Activated CD4-positive, alpha-beta T cell treated with anti-CD3 and anti-CD28 coated beads, Interleukin-2, Interleukin-6, amounts not matched to agents 100 ng/mL and 50 ng/mL, durations not matched to agents 16 hours and 8 hours (primary cell): ENCODE measurements at regions not wholly inside any gene's neighbourhood (a gene's known extent, or its start where the extent isn't known, plus 50 kb on each side); places are given as distances from the start of the nearest gene placed in this dataset.

ENCODE experiments used
- DNase-seq: peaks from one replicate; pipeline ENCODE4 v3.0.0-alpha.2; 2020

DNA sequence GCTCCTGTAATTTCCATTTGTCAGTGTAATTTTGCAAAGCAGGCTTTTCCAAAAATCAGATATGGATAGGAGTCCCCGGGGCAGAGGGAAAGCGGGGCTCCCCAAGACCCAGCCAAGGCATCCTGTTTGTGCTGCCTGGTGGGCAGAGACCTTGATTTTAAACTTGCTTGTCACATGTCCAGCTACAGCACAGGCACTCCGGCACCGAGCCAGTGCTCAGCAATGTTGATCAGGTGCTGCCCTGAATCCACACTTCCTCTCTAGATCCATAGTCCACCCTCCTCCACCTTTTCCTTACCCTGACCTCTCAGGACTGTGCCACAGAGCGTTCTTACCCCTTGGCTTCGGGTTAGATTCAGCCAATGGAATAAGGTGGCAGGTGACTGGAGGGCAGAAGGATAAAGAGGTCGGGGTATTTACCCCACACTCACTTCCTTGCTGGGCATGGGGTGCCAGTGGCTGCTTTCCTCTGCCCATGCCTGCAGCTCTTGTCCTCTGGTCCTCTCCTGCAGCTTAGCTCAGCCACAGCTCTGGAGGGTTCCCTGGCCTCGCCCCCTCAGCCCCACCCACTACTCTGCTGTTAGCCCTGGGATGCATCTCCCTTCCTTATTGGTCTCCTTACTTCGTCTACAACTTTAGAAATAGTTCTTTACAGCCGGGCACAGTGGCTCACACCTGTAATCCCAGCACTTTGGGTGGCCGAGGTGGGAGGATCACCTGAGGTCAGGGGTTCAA is 80.1 kb downstream of the IRF2BPL start:
- DNase-seq: no peak

DNA sequence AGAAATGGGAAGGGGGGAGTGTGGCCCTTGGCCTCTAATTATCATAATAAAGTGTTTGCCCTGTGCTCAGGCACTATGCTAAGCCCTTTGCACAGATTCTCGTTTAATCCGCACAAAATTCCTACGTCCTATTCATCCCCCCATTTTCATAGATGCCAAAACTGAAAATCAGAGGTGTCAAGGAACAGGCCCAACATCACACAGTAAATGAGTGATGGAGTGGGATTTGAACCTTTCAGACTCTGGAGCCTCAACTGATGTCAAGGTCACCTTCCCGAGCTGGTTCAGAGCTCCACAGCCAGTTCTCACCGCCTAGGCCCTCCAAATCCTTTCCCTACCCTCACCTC is 80.7 kb downstream of the IRF2BPL start:
- DNase-seq: no peak

DNA sequence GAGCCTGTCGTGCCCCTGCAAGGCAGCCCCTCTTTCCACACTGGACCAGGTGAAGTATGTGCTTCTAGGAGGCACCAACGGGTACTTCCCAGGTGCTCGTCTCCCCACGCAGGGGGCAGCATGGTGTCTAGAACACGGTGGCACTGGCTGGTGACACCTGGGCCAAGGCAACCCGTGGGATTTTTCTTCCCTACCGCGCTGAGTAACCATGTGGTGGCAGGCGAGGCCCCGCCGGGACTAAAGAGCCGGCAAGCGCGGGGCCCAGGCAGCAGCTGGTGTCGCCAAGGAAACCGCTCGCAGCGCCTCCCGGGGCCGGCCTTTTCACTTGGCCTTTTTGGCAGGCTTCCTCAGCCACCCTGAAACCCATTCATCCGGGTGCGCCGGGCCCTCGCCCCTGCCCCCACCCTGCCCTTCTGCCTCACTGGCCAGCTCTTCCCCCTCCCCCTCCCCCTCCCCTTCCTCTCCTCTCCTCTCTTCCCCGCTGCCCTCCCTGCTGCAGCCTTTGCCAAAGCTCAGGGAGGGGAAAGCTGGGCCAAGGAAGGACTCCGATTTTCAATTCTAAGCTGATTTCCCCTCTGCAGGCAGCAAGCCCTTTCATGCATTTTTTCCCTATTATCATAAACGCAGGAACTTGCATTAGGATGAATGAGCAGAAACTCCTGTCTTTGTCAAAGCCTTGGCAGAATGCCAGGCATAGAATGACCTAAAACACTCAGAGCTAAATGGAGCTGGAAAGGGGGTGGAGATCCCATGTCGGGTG is 81.2 kb downstream of the IRF2BPL start:
- DNase-seq: peak; percentile 82

DNA sequence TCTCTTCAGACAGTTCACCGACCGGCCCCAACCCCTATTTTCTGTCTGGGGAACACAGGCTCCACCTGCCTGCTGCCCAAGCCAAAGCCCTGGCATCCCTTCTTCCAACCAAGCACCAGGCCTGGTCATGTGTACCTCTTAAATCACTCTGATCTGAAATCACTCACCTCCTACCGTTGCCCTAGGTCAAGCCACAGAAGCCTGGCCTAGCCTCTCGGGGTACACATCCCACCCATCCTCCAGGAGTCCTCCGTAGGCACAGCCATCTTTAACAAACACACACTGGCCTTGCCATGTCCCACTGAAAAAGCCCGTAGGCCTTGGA is 81.8 kb downstream of the IRF2BPL start:
- no peak for DNase-seq

DNA sequence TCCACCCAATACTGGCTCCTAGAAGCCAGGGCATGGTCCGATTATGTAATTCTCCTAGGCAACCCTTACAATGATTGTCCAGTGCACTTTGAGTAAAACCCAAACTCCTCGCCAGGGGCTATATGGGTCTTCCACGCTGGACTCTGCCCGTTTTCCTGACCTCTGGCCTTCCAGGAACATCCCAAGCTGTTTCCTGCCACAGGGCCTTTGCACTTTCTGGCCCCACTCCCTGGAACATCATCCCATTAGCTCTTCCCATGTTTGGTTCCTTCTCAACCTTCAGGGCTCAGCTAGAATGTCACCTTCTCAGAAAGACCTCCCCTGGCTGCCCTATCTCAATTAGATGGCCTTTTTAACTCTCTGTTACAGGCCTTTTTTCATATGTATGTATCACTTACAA is 85.4 kb downstream of the IRF2BPL start:
- no peak for DNase-seq

DNA sequence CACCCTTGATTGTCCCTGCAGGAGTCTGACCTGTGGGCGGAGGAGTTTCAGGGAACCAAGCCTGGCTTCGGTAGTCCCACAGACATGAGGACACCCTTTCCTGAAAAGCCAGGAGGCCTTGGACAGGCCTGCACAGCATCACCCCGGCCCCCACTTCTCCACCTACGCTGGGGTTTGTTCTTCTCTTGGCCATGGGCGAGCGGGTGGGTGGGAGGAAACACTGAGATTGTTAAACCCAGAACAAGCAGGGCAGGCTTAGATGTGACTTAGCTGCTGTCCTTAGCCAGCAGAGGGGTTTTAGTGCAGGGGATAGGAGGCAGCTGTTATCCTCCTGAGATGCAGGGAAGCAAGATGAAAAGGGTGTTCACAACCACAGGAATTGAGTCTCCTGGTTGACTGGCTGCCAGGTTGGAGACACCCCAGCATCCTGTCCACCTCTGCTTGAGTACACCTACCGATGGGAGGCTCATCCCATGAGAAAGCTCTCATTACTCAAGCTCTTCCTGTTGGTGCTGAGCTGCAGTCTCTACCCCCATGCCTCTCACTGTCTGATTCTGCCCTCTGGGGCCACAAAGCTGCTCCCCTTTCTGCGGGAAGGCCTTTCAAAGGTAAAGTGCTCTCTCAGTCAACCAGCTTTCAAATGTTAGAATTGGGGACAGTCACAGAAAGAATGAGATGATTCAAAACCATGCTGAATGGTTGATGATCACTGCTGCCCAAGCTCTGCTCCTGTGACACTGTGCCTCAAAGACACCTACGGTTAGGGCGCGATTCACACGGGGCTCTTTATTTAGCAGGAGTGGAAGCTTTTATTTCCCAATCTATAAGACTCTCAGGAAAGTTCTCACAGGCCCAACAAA is 86.3 kb downstream of the IRF2BPL start:
- DNase-seq: no peak

DNA sequence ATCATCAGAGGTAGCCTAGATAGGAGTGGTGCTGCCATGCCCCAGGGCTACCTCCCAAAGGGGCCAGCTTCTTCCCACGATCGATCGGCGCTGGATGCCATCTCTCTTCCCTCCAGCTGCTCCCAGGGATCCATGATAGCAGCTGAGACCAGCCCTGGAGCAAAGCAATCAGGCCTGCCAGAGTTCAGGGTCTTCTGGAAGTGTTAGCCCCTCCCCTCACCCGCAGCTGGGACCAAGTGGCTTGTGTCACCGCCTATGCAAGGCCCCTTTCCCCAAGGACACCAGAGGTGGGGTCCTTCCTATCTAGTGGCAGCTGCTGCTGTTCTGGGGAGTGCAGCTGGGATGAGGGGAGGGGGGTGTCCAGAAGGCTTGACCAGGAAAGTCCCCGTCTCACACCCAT is 87.0 kb downstream of the IRF2BPL start:
- no peak for DNase-seq

DNA sequence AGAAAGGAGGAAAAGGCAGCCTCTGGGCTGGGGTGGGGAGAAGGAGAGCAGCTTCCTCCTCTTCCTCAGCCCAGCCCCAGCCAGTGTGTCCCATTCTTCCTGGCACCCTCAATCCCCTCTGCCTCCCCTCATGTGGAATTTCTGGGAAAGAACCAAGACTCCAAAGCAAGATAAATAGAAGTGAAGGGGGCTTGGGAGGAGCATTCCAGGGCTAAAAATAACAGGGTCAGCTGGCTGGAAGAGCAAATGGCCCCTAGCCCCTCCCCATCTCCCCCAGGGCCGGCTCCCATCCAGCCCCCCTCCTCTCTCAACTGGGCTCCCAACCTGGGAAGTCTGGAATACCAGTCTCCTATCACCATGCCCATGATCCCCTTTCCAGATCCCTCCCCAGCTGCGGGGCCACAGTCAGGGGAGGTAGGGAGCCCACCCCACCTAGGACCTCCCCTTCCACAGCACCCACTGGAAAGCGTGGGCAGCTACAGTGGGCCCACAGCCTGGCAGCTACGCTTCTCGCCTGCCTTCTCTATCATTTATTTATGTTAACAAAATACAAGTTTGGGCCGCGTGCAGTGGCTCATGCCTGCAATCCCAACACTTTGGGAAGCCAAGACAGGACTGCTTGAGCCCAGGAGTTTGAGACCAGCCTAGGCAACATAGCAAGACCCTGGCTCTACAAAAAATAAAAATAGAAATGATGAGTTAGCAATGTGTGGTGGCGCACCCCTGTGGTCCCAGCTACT is 88.3 kb downstream of the IRF2BPL start:
- DNase-seq: no peak

DNA sequence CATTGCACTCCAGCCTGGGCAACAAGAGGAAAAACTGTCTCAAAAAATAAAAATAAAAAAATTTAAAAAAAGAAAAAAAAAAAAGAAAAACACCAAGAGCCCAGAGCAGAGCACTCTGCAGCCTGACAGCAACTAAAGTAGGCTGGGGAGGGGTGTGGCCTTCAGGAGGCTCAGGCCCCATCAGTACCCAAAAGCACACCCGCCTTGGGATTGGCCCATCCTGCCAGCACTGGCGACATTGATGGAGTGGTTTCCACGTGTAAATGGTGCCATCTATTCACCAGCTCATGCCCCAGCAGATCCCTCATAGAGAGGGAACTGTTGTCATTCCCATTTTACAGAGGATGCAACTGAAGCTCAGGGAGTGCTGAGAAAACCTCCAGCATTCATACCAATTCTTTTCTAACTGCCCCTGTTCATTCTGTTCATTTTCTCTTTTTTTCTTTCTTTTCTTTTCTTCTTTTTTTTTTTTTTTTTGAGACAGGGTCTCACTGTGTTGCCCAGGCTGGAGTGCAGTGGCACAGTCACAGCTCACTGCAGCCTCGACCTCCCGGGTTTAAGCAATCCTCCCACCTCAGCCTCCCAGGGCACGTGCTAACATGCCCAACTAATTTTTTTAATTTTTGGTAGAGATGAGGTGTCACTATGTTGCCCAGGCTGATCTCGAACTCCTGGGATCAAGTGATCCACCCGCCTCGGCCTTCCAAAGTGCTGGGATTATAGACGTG is 89.3 kb downstream of the IRF2BPL start:
- no peak for DNase-seq

DNA sequence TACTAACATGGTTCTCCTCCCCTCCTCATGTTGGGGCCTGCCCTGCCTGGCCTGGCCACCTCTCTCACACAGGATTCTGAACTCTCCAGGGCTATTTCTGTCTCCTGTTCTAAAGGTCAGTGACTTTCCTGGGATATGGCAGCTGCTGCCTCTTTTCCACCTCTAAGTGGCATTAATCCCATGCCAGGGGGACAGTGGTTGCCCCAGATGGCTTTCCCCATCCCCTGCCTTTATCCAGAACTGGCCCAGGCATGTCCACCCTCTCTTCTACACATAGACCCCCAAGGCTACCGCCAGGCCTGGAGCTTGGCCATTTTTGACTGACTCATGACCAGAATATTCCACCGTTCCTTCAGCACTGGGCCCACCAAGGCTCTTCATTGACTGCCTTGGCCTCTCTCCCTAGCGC is 90.4 kb downstream of the IRF2BPL start:
- DNase-seq: no peak

DNA sequence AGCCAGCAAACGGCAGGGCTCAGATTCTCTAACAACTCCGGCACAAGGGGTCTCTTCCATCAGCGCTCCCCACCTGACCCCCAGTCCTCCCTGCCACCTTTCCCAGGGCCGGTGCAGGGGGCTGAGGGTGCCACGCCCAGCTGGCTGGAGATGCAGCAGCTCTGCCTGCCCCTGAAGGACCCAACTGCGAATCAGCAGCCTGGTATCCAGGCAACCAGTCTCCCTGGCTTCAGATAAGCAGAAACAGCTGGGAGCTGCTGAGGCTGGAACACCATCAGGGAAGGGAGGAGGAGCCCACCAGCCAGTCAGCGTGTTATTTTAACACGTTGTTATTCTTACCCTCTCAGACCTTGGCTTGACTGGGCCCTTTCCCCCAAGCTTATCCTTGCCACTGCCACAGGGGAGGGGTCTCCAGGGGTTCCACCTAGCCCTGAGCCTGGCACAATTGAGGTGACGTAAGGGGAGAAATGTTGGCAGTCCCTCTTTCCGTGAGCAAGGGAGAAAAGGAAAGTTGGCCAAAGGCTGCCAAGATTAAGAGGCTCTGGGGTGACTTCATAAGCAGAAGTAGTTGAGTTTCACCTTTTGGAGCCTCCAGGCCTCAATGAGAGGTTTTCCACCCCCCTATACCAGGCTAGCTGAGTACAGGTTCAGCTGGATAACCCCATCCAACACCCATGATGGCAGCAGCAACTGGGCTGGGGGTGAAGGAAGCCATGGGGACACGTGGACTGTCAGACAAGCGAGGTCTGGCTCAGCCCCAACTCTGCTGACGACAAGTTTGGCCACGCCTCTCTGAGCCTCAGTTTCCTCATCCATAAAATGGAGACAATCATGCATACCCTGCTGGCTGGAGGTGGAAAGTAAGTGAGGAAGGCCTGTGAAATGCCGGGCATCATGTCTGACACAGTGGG is 91.1 kb downstream of the IRF2BPL start:
- DNase-seq: no peak

DNA sequence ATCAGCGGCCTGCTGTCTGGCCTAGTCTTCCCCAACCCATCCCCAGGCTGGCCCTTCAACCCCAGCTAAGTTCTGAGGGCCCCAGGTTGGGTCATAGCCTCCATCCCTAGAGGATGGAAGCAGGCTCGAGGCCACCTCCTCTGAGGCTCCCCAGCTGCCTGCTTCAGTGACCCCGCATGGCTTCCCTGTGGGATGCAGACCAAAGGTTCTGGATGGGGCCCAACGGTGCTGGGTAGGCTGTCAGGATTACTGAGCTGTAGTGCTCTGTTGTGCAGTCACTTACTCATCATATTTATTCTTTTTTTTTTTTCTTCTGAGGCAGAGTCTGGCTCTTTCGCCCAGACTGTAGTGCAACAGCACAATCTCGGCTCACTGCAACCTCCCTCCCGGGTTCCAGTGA is 92.0 kb downstream of the IRF2BPL start:
- DNase-seq: no peak

DNA sequence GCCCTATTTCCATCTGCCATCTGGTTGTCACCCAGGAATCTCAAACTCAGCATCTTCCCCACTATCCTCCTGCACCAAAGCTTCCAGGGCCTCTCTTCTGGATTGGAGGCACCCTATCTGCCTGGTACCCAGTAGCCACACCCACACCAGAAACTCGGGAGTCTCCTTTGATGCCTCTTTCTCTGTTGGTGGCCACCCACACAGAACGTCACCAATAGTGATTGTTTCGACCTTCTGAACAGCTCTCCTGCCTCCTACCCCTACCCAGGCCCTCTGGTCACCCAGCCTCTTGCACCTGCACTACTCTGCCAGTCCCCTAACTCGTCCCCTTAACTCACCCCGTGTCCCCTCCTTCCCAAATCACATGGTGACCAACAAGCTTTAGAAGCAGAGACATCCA is 95.0 kb downstream of the IRF2BPL start:
- DNase-seq: no peak

DNA sequence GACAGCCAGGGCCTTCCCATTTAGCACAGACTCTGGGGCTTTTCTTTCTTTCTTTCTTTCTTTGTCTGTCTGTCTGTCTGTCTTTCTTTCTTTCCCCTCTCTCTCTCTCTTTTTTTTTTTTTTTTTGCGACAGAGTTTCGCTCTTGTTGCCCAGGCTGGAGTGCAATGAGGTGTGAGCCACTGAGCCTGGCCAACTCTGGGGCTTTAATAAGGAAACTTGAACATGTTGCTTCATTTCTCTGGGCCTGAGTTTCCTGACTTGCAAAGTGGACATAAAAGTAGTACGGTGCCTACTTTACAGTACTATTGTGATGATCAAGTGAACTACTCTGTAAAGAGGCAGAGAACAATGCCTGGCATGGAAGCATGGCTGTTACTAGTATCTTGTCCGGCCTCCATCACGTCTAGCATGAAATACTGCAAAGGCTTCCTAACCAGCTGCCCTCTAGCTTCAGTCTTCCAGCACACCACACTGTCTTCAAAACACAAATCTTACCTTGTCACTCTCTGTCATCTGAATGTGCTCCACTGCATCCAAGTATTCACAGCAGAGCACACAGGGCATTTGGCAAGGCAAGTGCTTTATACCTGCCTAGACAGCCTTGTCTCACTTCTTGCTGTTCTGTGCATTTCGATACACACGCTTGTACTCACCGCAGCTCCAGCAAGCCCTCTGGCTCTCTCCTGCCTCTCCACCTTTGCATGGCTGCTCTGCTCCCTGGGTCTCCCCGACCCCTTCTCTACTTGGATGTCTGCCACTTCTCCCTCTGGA is 96.7 kb downstream of the IRF2BPL start:
- no peak for DNase-seq

DNA sequence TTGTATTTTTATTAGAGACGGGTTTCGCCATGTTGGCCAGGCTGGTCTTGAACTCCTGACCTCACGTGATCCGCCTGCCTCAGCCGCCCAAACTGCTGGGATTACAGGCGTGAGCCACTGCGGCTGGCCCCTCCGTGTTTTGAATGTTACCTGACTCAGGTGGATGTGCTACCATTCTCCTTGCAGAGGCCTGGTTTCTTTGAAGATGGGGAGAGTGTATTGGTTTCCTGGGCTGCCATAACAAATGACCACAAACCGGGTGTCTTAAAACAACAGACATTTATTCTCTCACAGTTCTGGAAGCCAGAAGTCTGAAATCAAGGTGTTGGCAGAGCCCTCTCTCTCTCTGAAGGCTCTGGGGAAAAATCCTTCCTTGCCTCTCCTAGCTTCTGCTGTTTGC is 98.0 kb downstream of the IRF2BPL start:
- DNase-seq: no peak

DNA sequence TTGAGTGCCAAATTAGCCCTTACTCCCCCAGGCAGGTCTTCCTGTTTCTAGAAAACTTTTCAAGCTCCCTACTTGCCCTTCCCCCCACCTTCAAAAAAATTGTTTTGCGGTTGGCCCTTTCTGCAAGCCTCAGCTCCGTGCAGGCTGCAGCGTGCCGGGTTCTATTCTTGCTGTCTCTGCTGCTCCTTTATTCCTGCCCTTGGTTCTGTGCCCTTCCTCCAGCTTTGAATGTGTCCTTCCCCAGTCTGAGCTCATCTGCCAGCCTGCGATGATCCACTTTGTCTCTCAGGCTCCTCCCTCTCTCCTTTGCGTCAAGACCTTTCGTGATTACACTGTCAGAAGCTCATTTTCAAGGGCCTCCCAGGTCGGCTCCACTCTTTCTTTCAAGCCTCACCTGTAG is 98.6 kb downstream of the IRF2BPL start:
- peak; percentile 61 for DNase-seq

DNA sequence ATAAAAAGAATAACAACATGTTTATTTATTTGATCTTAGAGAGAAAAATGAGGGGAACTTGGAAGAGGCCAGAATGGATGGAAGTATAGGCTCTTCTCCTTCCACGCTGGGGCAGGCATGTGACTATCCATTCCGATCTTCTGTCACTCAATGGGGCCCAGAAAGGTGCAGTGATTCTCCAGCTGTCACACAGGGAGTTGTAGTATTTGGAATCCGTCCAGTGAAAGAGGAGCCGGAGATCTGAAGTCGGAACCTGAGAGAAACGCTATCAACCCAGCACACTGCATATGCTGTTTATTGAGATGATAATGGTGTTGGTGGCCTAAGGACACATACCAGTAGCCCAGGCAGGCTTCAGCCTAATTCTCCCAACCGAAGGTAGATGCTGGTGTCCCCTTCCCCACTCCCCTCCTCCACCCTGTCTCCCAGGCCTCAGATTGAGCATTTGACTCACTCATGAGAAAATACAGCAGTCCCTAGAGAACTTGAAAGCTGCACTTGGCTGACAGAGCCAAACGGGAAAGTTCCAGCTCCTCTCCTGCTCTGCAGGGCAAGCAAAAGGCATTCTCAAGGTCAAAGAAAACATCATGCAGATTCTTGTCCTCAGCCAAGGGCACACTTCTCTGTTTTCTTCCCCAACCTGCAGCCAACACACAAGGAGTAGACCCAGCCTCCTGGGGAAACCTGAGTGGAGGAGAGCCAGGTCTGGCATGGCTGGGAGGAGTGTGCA is 100.4 kb downstream of the IRF2BPL start:
- no peak for DNase-seq

DNA sequence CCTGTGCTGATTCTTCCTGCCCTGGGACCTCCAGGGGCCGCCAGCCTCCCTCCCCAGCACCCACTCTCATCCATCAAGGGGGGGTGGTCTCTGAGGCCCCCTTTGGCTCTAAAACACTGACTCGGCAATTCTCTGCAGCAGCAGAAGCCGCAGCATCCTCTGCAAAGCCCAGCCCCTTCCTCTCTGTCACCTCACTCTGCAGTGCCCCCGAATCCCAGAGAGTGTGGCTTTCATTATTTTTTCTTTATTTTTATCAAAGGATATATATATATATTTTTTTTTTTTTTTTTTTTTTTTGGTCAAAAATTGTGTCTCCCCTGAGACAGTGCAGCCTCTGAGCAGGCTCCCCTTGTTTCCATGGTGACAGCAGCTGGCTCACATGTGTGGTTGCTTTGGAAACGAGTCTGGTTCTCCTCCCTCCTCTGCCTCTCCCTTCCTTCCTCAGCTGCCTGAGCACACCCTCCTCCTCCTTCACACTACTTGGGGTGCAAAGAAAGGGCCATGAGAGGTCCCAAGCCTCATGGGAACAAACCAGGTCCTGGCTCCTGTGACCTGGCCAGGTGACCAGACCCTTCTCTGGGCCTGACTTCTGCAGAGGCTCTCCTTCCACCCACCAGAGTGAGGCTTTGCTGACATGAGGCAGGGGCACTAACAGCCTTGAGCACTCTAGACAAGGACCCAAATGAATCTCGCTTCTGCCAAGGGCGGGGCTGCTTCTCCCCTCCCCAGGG is 100.5 kb downstream of the LRRC74A start:
- DNase-seq: peak; percentile 52

DNA sequence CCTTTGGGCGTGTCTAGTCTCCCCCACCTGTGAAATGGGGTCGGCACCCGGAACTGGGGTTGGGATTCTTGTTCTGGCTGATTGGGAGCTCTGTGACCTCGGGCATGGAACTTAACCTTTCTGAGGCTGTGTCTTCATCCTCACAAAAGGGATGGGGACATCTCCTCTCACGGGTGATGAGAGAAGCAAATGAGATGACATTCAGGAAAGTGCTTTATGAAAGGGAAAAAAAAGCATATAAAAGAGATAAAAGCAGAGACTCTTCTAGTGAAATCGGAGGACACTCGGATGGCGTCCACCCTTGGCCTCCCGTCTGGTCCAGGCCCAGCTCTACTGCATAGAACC is 98.9 kb downstream of the LRRC74A start:
- no peak for DNase-seq
